ENCODE measurements at regions not wholly inside any gene's neighbourhood (a gene's known extent, or its start where the extent isn't known, plus 50 kb on each side); places are given as distances from the start of the nearest gene placed in this dataset.

- TF ChIP-seq FOXA1 (IDR thresholded peaks at IDR 0.05) (no peak), TARDBP (IDR thresholded peaks at IDR 0.05) (no peak), FOXM1 (IDR thresholded peaks at IDR 0.05; ENCODE audit: borderline replicate concordance) (no peak), NFRKB (IDR thresholded peaks at IDR 0.05) (no peak), FOXK2 (IDR thresholded peaks at IDR 0.05) (no peak), ELF4 (IDR thresholded peaks at IDR 0.05) (no peak), ZNF384 (IDR thresholded peaks at IDR 0.05) (no peak), BHLHE40 (IDR thresholded peaks at IDR 0.05; ENCODE audit: borderline replicate concordance) (no peak), L3MBTL2 (conservative IDR thresholded peaks at IDR 0.05) (no peak)
These were observed 199.0 kb upstream of the STK17B start for GRCh38 chr2:196370381-196370780.

Data from HEK293T (cell line).